HuH-7 (cell line): ENCODE measurements at regions not wholly inside any gene's neighbourhood (a gene's known extent, or its start where the extent isn't known, plus 50 kb on each side); places are given as distances from the start of the nearest gene placed in this dataset.

Experiments used
- DNase-seq: peaks from one replicate; pipeline ENCODE4 v3.0.0; 2011; ENCODE audit warnings: low spot score

GRCh38 chr10:117716889-117717288, 174.3 kb downstream of the EMX2 start:
- no peak for DNase-seq

GRCh38 chr10:117718986-117719920, 176.7 kb downstream of the EMX2 start:
- DNase-seq, result no peak

GRCh38 chr10:117720931-117721835, 178.6 kb downstream of the EMX2 start:
- DNase-seq, result no peak

GRCh38 chr10:117721873-117722272, 179.3 kb downstream of the EMX2 start:
- no peak for DNase-seq

- no peak for DNase-seq
These were observed 180.8 kb downstream of the EMX2 start for GRCh38 chr10:117723343-117723742.

GRCh38 chr10:117725993-117726392, 183.4 kb downstream of the EMX2 start:
- DNase-seq, result no peak

- no peak for DNase-seq
These were observed 184.2 kb downstream of the EMX2 start for GRCh38 chr10:117726596-117727295.

GRCh38 chr10:117727421-117727820, 184.9 kb downstream of the EMX2 start:
- DNase-seq, result no peak

- no peak for DNase-seq
These were observed 185.5 kb downstream of the EMX2 start for GRCh38 chr10:117728087-117728486.

GRCh38 chr10:117729156-117729555, 186.6 kb downstream of the EMX2 start:
- DNase-seq, result no peak

- DNase-seq, result no peak
These were observed 188.7 kb downstream of the EMX2 start for GRCh38 chr10:117731121-117731791.

GRCh38 chr10:117734731-117735405, 192.3 kb downstream of the EMX2 start:
- no peak for DNase-seq

- no peak for DNase-seq
These were observed 194.1 kb downstream of the EMX2 start for GRCh38 chr10:117736655-117737054.

- DNase-seq, result no peak
These were observed 197.5 kb downstream of the EMX2 start for GRCh38 chr10:117740088-117740487.

GRCh38 chr10:117740691-117741222, 198.2 kb downstream of the EMX2 start:
- no peak for DNase-seq

- no peak for DNase-seq
These were observed 199.0 kb downstream of the EMX2 start for GRCh38 chr10:117741524-117741923.

GRCh38 chr10:117743509-117743908, 201.0 kb downstream of the EMX2 start:
- DNase-seq, result no peak

- DNase-seq, result no peak
These were observed 202.8 kb downstream of the EMX2 start for GRCh38 chr10:117745301-117745700.

- DNase-seq, result no peak
These were observed 204.2 kb downstream of the EMX2 start for GRCh38 chr10:117746541-117747448.

GRCh38 chr10:117747636-117748035, 205.1 kb downstream of the EMX2 start:
- no peak for DNase-seq
